ENCODE measurements at regions not wholly inside any gene's neighbourhood (a gene's known extent, or its start where the extent isn't known, plus 50 kb on each side); places are given as distances from the start of the nearest gene placed in this dataset.

DNA sequence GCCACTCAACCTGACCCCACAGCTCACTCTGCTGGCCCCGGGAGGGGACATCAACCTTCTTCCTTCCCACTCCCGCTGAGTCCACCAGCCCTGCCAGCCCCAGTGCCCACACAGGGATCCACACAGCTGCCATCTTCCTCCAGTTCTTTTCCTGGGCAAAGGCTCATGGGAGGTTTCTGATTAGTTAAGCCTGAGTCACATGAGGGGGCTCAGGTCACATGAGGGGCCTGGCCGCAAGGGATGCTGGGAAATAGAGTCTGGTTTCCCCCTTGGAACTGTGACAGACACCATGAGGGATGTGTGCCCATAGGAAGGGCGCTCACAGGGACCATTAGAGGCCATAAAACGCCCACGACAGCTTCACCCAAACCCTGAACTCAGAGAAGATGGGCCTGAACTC, 228.7 kb upstream of the SFSWAP start:
- no peaks in the 10 kb centered on the region for H3K9me3 ChIP-seq
- no peak for DNase-seq
- TF ChIP-seq, protein P1, sequence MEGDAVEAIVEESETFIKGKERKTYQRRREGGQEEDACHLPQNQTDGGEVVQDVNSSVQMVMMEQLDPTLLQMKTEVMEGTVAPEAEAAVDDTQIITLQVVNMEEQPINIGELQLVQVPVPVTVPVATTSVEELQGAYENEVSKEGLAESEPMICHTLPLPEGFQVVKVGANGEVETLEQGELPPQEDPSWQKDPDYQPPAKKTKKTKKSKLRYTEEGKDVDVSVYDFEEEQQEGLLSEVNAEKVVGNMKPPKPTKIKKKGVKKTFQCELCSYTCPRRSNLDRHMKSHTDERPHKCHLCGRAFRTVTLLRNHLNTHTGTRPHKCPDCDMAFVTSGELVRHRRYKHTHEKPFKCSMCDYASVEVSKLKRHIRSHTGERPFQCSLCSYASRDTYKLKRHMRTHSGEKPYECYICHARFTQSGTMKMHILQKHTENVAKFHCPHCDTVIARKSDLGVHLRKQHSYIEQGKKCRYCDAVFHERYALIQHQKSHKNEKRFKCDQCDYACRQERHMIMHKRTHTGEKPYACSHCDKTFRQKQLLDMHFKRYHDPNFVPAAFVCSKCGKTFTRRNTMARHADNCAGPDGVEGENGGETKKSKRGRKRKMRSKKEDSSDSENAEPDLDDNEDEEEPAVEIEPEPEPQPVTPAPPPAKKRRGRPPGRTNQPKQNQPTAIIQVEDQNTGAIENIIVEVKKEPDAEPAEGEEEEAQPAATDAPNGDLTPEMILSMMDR (IDR thresholded peaks at IDR 0.05), result no peak
- no peak for TF ChIP-seq POLR2A (IDR thresholded peaks at IDR 0.05)
- H3K27ac ChIP-seq, result no peak overlapping the region
- no peaks in the 10 kb centered on the region for H3K36me3 ChIP-seq
- intact Hi-C loops (cut with DNase I), result no loop called here
- peaks cover 0 to 4% of the 10 kb centered on the region in 2 donors for H3K4me1 ChIP-seq
- H3K27me3 ChIP-seq, result no peaks in the 10 kb centered on the region
- WGBS, 2 donors, result 72 to 91% methylated on average over 5 of the region's 6 CpGs
- no peak overlapping the region for H3K4me3 ChIP-seq (replicated peaks in 1 of 3)

DNA sequence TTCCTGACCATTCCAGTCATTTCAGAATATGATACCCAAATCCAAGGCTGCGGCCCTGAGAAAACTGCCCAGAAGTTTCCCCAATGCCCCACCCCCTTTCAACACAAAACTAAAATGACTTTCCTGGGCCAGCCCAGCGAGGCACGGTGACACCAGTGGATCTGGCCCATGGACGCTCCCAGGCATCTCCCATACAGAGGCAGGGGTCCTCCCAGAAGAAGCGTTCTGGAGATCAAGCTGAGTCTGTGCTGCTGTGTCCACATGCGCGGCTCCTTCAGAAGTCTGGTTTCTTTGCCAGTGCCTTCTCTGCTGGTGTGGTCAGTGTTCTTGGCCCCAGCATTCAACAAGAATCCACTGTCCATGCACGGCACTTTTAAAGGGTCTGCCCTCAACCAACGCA, 228.2 kb upstream of the SFSWAP start:
- DNase-seq, result no peak
- TF ChIP-seq POLR2A (IDR thresholded peaks at IDR 0.05), result no peak
- TF ChIP-seq, protein P1 (IDR thresholded peaks at IDR 0.05), result no peak
- intact Hi-C loops (cut with DNase I), result no loop called here
- no peaks in the 10 kb centered on the region for H3K27me3 ChIP-seq
- no peaks in the 10 kb centered on the region for H3K9me3 ChIP-seq
- no peak overlapping the region for H3K4me3 ChIP-seq (replicated peaks in 1 of 3)
- peaks cover 0 to 7% of the 10 kb centered on the region in 2 donors for H3K4me1 ChIP-seq
- no peak overlapping the region for H3K27ac ChIP-seq
- 84 to 90% methylated on average over 7 to 8 of the region's 9 CpGs for WGBS, 2 donors
- H3K36me3 ChIP-seq, result no peaks in the 10 kb centered on the region

DNA sequence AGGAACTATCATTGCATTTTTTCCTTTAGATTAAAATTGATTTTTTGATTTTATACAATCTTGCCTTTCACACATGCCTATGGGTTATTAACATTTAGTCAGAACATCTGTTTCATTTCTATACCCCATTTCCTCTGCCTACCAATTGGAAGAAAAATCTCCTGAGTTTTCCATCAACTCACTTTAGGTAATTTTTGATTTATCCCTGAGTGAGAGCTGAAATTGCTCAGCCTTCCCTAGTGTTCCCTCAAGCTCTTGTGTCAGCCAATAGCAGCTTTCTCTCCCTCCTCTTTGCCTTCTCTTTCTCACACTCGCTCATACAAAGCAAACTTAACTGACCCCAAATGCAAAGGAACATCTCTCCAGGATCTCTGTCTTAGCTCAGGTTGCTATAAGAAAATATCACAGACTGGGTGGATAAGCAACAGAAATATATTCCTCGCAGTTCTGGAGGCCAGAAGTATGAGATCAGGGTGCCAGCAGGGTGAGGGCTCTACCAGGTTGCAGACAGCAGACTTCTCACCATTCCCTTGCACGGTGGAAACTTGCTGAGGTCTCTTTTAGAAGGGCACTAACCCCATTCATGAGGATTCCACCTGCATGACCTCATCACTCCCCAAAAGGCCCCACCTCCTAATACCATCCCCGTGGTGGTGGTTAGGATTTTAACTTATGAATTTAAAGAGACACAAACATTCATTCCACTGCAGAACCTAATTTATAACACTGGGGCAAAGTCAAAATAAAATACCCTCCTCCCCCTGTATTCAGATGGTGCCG, 224.2 kb upstream of the SFSWAP start:
- peak overlapping the region in 1 of 3 donors; percentile 45 for H3K27ac ChIP-seq
- H3K4me1 ChIP-seq, result peaks cover 6 to 15% of the 10 kb centered on the region in 2 donors
- H3K36me3 ChIP-seq, result no peaks in the 10 kb centered on the region
- H3K9me3 ChIP-seq, result no peaks in the 10 kb centered on the region
- no peak overlapping the region for H3K4me3 ChIP-seq (replicated peaks in 1 of 3)
- no peaks in the 10 kb centered on the region for H3K27me3 ChIP-seq
- intact Hi-C loops (cut with DNase I), result no loop called here
- 64 to 72% methylated on average over 5 of the region's 5 CpGs for WGBS, 2 donors
- no peak for DNase-seq
- TF ChIP-seq, protein P1 (IDR thresholded peaks at IDR 0.05), result no peak
- TF ChIP-seq POLR2A (IDR thresholded peaks at IDR 0.05), result no peak

DNA sequence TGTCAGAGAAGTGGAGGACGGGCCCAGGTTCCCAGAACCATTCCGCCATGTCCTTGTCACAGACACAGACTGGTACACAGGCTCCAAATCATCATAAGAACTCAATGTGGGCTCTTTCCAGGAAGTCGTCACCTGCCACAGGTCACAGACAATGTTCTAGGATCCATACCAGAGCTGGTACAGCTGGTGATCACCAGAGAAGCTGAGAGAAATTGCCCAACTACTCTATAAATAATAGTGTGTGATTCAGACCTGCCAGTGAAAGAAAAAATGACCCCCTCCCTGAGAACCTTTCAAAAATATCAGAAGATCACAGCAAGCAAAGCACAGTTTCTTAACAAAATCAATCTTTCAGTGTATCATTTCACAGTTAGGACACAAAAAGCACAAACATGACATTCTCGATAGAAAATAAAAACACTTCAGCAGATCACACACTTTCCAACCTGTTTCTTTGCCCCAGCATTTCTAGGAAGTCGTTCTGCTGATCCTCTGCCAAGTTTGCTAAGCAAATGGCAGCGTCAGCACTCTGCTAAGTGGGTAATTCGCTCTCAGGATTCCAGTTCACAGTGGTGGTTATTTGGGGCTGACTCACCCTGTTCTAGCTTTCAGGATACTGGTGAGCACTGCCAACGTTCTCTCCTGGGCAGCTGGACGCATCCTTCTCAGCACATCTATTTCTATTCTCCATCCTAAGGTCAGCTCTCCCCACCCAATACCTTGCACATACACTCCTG, 223.3 kb upstream of the SFSWAP start:
- intact Hi-C loops (cut with DNase I), result no loop called here
- DNase-seq, result peak; percentile 70 to 80
- no peak overlapping the region for H3K4me3 ChIP-seq (replicated peaks in 1 of 3)
- 26 to 38% methylated on average over 9 of the region's 9 CpGs for WGBS, 2 donors
- H3K9me3 ChIP-seq, result no peaks in the 10 kb centered on the region
- H3K36me3 ChIP-seq, result no peaks in the 10 kb centered on the region
- H3K27ac ChIP-seq, result peak overlapping the region; percentile 31 to 45 (median 40)
- peaks cover 6 to 15% of the 10 kb centered on the region in 2 donors for H3K4me1 ChIP-seq
- H3K27me3 ChIP-seq, result no peaks in the 10 kb centered on the region
- TF ChIP-seq, protein P1 (IDR thresholded peaks at IDR 0.05), result no peak
- TF ChIP-seq POLR2A (IDR thresholded peaks at IDR 0.05), result no peak

DNA sequence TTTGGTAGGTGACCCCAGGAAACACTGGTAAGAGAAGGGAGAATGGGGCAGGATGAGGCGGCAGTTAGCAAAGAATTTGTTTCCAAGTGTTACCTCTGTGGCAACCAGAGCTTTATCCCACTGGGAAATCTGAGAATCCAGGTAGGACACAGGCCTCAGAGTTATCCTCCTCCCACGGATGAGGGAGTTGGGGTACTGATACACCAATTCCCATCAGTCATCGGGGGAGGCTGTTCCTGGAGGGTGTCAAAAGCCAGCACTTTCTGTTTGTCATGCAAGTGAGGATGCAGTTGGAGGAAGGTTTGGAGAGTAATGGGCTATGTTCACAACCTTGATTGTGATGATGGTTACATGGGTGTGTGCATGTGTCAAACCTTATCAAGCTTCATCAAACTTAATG, 221.2 kb upstream of the SFSWAP start:
- no peak for DNase-seq
- H3K9me3 ChIP-seq, result no peaks in the 10 kb centered on the region
- no peaks in the 10 kb centered on the region for H3K27me3 ChIP-seq
- H3K4me1 ChIP-seq, result peaks cover 6 to 15% of the 10 kb centered on the region in 2 donors
- H3K27ac ChIP-seq, result no peak overlapping the region
- intact Hi-C loops (cut with DNase I), result no loop called here
- H3K4me3 ChIP-seq (replicated peaks in 1 of 3), result no peak overlapping the region
- WGBS, 2 donors, result 91 to 93% methylated on average over 3 of the region's 3 CpGs
- TF ChIP-seq, protein P1 (IDR thresholded peaks at IDR 0.05), result no peak
- TF ChIP-seq POLR2A (IDR thresholded peaks at IDR 0.05), result no peak
- H3K36me3 ChIP-seq, result no peaks in the 10 kb centered on the region
